Activated CD4-positive, alpha-beta T cell treated with anti-CD3 and anti-CD28 coated beads, Interleukin-2, Interleukin-6, amounts not matched to agents 100 ng/mL and 50 ng/mL, durations not matched to agents 16 hours and 8 hours (primary cell): ENCODE measurements at regions not wholly inside any gene's neighbourhood (a gene's known extent, or its start where the extent isn't known, plus 50 kb on each side); places are given as distances from the start of the nearest gene placed in this dataset.
A peak's percentile ranks its signal among the peaks of the same experiment; 100 is the strongest.

Source experiments
- DNase-seq: peaks from one replicate; pipeline ENCODE4 v3.0.0-alpha.2; 2020

DNA sequence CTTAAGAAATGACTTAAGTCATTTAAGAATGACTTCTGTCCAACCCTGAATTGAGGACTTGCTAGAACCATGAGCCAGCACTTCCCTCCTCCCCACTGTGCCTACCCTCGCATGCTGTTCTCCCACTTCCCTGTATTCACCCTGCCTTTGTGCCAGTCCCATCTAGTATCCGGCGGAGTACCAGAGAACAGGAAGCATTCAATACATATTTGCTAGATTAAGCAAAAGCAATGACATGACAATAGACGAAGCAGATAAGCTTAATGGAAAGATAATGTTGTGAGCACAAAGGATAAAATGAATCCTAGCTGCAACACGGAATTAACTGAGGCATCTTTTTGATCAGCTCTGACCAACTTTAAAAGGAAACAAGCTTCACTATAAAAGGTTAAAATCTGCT, 328.5 kb downstream of the TDRD15 start:
- DNase-seq = no peak

DNA sequence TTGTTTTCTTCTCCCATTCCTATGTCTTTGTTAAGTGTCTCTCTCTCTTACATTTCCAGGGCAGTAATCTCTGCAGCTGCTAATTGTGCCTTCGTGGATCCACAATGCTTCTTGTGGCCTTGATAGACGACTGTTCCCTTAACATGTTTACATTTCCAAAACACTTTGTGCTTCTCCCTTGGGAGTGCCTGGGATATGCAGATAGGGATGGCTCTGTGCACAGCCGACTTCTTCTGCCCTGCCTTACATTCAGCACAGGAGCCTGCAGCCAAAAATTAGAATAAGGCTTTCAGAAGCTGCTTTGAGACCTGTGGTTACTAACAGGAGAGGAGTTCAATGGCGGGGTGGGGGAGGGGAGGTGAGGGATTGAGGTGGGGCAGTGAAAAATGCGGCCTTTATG, 328.9 kb downstream of the TDRD15 start:
- no peak for DNase-seq

DNA sequence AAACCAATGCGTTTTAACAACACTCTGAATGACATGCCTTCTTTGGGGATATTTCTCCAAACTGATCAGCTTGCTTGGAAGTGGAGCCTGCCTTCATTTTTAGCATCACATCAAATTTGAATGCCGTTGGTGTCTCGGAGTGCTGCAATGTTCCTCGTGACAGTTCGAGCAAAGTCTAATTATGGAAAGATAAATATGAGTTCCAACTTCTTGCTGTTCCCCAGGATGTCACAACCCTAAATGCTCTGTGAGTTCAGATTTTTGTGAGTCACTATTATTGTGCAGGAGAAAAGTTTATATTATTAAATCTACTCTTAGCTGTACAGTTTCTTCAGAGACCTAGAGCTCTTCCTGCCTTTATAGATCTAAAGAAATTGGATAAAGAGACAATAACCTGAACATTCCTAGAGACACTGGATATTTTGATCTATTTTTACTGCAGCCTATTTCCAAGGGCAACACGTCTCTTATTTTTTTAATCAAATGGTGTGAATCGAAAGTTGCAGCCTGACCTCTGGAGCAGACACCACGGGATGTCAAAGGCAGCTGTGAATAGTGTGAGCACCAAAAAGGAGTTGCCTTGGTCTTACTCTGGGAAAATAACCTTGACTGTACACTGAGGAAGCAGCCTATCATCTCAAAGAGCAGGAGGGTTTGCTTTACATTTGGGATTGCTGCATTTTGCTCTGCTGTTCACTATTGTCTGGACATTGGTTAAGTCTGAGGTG, 330.1 kb downstream of the TDRD15 start:
- DNase-seq = no peak

DNA sequence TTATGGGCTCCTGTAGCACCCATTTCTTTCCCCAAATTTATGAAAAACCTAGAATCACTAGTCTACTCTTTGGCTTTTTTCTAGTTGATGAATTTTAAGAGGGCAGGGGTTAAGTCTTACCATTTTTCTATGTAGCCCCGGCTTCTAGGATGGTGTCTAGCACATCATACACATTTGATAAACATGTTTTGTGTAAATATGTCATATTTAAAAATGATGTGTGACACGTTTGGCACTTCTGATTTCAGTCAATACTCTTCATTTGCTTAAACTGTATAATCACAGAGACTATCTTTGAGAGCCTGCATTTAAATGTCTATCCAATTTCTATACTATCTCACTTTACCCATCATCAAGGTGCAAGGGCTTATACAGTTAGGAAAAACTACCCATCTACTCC, 331.1 kb downstream of the TDRD15 start:
- no peak for DNase-seq

DNA sequence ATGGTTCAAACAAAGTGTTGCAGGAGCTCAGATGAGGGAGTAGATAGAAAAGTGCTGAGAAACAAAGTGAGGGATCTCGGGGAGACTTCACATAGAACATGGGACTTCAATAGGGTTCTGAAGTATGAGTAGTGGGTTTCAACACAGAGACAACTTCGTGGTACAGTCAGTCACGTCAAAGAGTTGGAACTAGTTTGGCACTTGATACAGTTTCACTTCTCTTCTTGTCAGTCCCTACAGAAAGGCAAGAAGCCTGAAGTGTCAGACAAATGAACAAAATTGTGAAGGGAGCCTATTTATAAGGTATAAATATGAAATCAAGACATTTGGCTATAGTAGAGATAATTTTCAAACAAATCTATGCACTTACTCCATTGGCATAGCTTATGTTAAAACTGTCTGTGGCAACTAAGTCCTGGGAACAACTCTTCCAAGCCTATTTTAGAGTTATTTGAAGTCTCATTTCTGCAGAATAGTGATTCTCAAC, 338.0 kb downstream of the TDRD15 start:
- no peak for DNase-seq

DNA sequence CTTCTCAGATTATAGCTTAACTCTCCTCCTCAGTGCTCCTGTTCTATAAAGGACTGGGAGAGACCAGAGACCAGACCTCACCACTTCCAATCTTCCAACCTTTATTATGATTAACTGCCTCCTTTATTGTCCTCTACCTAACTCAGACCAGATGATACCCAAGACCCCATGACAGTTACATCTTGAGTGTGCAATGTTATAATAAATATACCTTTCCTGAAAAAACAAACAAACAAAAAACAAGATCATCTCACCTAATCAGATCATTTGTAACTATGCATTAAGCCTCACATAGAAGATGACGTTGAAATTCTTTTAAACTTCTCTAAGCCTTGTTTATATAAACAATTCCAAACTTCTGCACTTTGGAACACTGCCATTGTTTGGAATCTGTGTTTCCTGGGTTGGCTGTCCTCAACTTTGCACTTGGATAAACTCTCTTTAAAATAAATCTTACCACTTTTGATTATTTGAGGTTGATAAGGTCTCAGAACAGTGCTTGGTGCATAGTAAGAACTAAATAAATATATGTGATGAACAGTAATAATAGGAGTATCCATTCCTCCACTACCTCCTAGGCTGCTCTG, 342.7 kb downstream of the TDRD15 start:
- no peak for DNase-seq

DNA sequence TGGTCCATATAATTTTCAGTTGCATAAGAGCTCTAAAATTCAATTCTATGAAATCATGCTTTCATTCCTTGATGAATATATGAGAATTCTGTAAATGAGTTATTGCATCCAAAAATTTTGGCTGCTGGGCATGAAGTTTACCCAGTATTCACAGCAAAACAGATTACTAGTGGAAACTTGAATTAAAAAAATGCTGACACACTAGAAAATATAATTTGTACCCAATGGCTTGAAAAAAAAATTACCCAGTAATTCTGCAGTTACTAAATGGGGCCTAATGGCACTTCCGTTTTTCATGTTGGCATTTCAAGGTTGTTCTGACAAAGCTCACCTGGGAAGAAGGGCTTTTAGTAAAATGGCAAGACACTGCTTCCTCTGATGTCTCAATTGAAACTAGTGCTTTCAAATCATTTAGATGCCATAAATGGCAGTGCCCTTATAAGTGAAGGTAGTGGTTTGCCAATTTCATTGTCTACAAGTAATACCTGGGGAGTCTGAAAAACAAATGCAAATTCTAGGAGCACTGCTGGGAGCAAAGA, 343.6 kb downstream of the TDRD15 start:
- DNase-seq = no peak

DNA sequence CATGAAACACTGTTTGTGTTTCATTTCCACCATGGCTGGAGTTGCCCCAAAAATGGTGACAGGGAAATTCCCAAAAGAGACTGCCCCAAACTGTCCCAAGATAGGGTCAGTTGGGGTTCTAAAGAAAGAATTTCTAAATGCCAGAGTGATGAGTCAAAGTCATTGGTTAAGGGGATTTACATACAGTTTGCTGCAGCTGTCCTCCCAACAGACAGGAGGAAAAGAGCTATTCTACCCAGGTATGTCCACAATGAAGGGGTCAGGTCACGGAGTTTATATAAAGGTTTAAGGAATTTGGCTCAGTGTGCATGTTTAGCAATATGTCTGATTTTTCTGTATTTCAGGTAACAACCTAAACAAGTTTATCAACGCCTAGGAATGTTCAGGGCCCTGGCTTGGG, 344.1 kb downstream of the TDRD15 start:
- no peak for DNase-seq

DNA sequence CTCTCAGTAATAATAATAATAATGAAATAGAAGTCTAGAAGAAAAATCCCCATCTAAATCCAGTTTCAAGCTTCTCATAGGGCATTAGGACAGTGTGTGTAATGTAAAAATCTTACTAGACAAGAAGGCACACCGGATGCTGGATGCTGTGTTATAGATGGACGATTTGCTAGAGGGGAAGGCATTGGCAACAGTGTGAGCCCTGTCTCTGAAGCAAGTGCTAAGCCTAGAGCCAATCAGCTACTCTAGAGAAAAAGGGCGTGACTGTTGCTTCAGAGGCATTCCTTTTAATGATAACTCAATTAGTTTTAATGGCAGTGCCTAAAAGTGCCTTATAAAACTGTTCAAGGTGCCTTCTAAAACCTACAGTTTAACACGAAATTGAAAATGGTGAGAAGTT, 344.9 kb downstream of the TDRD15 start:
- DNase-seq = no peak

DNA sequence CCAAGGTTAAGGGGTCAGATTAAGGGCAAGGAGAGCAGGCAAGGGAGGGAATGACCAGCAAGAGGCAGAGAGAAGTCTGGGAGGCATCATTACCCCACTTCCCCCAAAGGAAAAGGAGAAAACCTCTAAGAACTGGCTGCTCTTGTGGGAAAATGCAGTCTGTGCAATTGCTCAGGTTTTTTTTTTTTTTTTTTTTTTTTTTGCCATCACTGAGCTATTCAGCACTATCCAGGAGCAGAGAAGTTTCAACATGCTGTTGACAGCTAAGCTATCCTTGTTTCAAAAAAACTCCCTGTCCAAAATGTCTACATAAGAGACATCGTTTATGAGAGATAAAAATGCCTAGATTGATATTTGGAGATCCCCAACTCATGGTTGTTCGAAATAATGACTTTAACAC, 345.4 kb downstream of the TDRD15 start:
- DNase-seq = no peak

DNA sequence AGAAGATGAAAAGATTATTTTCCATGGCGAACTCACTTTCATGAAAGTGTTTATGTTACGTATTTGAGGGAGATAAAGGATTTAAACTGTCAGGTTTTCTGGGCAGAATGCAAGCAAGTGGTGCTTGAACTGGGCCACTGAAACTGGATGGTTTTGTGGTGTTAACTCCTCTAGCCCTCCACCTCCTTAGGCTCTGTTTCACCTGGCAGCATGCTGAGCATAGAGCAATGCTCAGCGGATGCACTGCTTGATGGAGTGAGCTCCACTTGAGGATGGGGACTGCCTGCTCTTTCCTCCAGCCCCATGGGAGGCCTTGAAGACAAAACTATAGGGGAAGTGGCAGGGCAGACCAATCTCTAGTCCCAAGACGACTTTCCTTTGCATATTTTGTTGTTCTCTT, 345.8 kb downstream of the TDRD15 start:
- DNase-seq = no peak

DNA sequence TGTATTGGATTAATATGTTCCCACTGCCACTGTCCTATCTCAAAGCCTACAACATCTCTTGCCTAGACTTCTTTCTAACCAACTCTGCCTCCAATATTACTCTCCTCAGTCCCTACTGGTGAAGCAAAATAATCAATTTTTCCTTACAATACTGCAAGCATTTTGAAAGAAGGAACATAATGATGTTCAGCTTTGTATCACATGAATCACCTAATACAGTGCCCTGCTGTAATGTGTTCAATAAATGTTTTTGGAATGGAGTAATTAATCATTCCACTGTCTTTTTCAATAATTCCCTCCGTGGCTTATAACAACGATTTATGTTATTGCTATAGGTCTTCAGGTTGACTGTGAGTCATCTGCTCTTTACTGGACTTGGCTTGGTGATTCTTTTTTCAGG, 356.4 kb downstream of the TDRD15 start:
- no peak for DNase-seq

DNA sequence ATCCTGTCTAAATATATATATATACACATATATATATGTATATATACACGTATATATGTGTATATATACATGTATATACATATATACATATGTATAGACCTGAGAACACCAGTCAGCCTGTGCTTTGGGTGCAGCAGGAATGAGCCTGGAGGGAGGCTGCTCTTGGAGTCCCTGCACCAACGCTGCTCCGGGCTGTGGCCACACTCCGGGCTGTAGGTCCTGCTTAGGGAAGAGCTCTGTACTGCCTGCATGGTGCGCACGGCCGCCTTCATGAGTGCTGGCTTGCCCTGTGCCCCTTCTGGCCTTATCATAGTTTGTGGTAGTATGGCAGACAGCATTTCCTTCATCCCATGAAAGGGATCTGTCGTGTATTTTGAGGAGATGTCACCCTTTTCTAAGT, 360.9 kb downstream of the TDRD15 start:
- DNase-seq = no peak

DNA sequence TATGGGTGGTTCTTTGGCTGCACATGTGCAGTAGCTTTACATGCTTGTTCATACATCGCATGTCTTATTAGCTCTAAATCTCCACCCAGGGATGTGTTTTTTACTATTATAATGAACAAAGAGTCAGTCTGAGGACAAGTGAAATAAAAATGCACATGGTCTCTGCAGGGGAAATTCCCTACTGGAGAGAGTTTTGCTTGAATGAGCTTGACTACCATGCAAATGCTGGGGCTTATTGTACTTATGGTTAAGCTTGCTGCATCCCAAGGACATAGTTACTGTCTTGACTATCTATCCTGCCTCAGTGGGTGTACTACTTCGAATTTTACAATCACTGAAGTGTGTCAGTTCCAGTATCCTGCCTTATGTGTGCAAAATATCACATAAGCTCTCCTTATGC, 362.7 kb downstream of the TDRD15 start:
- DNase-seq = no peak

DNA sequence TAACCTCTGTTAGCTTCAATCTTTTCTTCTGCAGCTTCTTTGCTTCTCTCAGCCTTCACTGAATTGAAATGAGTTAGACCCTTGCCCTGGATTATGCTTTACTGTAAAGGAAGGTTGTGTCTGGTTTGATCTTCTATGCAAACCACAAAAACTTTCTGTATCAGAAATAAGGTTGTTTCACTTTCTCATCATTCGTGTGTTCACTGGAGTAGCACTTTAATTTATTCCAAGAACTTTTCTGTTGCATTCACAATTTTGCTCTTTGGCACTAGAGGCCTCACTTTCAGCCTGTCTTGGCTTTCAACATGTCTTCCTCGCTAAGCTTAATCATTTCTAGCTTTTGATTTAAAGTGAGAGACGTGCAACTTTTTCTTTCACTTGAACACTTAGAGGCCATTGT, 365.3 kb downstream of the TDRD15 start:
- peak; percentile 15 for DNase-seq

DNA sequence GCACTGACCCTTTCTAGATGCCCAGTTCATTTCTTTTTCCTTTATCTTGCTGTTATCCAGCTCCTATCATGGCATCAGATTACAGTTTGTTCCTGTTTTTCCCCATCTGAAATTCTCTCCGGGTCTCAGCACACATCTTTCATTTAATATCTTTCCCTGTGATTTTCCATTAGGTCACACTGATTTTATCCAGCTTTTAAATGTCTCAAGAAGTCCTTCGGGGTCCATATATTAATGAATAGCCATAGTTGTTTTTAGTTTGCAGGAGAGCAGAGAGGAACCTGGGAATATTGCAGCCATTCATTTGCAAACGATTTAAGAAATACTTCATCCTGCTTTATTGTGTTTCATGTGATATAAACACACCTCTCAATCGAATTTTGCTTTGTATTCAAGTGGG, 374.2 kb downstream of the TDRD15 start:
- DNase-seq = no peak

DNA sequence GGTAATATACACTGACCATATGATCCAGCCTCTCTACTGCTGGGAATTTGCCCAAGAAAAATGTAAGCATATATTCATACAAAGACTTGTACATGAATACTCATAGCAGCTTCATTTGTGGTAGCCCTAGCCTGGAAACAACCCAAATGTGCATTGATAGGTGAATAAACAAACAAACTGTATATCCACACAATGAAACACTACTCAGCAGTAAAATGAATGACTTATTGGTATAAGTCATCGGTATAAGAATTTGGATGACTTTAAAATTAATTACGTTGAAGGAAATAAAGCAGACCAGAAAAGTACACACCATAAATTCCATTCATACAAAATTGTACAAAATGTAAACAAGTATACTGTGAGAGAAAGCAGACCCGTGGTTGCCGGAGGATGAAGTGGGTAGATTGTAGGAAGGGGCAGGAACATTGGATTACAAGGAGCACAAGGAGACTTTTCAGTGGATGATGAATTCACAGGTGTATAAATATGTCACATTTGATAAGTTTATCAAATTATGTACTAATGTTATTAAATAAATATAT, 376.7 kb downstream of the TDRD15 start:
- DNase-seq = no peak

DNA sequence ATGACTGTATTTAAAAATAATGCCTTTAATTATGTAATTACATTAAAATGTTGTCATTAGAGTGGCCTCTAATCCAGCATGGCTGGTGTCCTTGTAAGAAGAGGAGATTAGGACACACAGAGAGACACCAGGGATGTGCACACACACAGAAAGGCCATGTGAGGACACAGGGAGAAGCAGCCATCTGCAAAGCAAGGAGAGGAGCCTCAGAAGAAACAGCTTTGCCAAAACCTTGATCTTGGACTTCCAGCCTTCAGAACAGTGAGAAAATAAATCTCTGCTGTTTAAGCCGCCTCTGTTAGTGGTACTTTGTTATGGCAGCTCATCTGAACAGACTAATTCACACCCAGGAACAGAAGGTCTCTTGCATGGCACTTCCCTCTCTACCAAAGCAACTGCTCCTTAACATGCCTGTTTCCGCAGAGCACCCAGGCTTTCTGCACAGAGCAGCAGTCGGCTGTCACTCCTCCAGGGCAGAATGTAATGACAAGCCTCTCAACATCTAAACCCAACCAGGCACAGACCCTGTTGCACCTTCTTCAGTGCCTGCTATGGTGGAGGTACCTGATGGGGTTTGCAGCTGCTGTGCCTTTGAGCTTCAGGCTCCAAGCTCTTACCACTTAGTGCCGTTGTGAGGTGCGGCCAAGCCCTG, 377.7 kb downstream of the TDRD15 start:
- no peak for DNase-seq

DNA sequence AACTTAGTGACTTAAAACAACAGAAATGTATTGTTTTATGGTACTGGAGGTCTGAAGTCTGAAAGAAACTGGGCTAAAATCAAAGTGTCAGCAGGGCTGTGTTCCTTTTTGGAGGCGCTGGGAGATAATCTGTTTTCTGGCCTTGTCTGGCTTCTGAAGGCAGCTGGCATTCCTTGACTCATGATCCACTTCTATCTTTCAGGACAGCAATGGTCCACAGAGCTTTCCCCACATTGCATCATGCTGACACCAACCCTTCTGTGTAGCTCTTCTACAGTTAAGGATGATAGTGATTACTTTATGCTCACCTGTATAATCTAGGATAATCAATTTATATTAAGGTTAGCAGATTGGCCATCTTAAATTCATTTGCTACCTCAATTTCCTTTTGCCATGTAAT, 392.1 kb downstream of the TDRD15 start:
- no peak for DNase-seq

DNA sequence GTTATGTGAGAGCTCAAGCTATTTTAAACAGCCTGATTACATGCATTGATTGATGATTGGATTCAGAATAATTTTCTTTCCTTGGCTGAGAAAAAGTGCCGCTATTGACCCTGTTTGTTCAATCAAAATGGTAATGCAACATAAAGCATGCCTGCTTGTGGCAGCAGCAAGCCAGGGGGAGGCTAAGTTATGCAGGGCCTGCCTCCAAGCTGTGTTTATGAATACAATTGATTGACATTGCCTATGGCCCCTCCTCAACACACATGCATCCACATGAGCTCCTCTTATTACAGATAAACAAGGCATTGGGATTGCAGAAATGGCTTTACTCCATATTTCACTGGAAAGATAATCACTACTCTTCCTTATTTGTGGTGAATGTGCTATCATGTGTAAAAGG, 395.6 kb downstream of the TDRD15 start:
- DNase-seq = no peak

DNA sequence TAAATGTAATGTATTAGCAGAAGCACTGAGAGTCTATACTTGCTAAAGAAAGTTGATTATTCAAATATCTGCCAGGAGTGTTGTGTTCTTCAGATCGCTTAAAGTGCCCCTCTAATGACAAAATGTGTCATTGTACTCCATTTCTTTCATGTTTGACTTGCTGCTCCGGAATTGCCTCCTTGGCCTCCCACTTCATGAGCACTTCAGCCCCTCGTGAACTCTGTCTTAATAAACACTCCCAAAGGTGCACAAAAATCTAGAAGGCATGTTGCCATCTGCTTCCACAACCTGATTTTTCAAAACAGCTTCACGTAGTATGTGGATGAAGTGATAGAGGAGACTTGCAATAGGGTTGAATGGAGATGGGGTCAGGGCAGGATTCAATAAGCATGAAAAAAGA, 396.1 kb downstream of the TDRD15 start:
- no peak for DNase-seq

DNA sequence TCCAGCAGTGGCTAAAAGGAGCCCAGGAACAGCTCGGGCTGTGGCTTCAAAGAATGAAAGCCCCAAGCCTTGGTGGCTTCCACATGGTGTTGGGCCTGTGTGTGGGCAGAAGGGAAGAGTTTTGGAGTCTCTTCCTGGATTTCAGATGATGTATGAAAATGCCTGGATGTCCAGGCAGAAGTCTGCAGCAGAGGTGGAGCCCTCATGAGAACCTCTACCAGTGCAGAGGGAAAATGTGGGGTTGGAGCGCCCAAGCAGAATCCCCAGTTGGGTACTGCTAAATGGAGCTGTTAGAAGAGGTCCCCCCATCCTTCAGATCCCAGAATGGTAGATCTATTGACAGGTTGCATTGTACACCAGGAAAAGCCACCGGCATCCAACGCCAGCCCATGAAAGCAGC, 412.1 kb downstream of the TDRD15 start:
- no peak for DNase-seq

DNA sequence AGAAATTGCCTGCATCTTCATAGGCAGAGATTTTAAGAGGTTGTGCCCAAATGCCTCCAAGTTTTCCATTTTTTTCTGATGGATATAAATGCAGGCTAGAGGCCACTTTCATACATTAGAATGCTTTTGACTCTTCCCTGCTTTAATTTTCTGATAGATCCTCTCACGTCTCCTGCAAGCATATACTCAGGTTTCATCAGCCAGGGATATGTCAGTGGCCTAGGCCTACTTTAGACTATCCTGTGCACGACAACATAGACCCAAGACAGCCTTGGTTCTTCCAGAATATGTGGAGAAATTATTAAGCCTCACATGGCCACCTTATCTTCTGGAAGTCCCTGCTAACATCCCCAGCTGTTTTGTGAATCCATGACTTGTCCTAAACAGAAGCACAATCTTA, 415.9 kb downstream of the TDRD15 start:
- no peak for DNase-seq

DNA sequence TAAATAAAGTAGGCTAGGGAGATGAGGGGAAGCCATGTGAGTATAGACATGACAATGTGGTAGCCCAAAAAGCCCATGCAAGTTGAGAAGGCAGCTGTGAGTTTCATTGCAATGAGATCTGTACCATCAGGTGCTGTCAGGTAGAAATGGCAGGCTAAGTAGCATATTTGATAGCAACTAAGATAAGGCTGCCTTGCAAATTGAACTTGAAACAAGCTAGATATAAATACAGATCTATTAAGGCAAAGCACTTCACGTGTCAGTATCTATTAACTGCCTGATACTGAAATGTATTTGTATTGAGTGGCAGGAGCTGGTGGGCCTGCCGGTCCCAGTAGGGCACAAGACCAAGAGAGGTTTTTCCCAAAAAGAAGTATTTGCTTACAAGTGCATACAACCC, 419.9 kb downstream of the TDRD15 start:
- DNase-seq = no peak
